GM12874 (cell line): ENCODE measurements at regions not wholly inside any gene's neighbourhood (a gene's known extent, or its start where the extent isn't known, plus 50 kb on each side); places are given as distances from the start of the nearest gene placed in this dataset.

Experiments used
- TF ChIP-seq, protein P1 (sequence below): IDR thresholded peaks from 2 replicates; pipeline ENCODE4 v1.5.1; 2011; ENCODE audit warnings: low read depth, mild to moderate bottlenecking, control low read depth, low read length, moderate library complexity; ENCODE audit not compliant: insufficient read depth

DNA sequence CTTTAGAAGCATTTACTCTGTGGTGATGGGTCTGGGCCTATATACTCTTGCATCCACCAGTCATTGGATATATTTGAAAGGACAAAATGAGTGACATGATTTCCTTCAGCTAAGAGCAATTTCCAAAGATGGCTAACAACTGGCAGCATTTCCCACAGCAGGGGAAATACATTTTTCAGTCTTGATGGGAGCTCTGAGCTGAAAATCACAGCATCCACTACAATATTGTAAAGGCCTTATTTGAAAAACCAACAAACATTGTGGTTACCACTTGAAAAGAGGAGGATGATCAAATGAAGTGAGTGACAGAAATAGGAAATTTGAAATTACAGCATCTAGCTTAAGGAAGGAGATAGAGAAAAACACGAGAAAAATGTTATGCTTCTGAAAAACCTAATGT, 705.0 kb upstream of the EPHA7 start:
- TF ChIP-seq, protein P1, sequence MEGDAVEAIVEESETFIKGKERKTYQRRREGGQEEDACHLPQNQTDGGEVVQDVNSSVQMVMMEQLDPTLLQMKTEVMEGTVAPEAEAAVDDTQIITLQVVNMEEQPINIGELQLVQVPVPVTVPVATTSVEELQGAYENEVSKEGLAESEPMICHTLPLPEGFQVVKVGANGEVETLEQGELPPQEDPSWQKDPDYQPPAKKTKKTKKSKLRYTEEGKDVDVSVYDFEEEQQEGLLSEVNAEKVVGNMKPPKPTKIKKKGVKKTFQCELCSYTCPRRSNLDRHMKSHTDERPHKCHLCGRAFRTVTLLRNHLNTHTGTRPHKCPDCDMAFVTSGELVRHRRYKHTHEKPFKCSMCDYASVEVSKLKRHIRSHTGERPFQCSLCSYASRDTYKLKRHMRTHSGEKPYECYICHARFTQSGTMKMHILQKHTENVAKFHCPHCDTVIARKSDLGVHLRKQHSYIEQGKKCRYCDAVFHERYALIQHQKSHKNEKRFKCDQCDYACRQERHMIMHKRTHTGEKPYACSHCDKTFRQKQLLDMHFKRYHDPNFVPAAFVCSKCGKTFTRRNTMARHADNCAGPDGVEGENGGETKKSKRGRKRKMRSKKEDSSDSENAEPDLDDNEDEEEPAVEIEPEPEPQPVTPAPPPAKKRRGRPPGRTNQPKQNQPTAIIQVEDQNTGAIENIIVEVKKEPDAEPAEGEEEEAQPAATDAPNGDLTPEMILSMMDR = no peak

DNA sequence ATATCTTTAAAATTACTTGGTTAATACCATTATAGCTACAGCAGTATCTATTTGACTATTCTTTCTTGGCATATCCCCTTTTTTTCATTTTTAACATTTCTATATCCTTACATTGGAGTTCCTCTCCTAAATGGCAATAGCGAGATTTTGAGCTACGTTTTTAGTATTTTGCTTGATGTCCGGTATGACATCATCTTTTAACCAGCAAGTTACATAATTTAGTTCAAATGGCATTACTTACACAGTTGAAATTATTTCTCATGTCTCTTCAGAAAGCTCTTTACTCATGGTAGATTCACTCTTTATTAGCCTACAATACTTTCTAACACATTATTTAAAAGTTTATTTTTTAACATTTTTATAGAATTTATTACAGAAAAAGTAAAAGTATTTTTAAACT, 701.7 kb upstream of the EPHA7 start:
- TF ChIP-seq, protein P1 = no peak

DNA sequence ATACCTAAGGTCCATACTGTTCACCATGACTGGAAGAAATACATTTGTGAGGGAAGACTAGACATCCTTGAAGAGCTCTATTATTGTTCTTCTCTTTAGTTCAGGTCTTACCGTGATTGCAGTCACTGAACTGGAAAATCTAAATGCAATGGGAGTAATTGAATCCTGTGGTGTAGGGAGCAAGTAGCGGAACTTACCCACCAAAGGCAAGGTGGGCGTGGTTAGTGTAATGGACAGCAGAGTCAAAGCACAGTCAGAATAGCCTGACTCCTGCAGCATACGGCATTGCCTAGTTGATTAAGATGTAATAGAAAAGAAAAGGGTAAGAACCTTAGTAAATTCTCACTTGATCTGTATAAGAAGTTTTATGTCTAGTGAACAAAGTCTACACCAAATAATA, 679.7 kb upstream of the EPHA7 start:
- TF ChIP-seq, protein P1 = no peak

DNA sequence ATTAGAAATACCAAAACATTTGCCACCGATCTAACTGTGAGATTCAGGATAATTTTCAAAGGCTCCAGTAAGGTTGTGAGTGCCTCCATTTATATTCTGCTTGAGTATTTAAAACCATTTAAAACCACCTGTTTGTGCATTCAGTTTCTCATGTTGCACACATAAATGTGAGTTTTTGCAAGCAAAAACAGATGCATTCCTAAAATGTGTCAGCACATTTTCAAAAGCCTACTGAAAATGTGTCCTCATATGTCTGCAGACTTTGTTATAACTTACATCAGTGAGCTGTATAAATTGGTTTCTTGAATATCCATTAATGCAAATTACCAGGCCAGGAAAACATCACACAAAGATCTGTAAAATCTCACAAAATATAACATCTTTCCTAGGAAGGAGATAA, 676.6 kb upstream of the EPHA7 start:
- TF ChIP-seq, protein P1 = no peak

DNA sequence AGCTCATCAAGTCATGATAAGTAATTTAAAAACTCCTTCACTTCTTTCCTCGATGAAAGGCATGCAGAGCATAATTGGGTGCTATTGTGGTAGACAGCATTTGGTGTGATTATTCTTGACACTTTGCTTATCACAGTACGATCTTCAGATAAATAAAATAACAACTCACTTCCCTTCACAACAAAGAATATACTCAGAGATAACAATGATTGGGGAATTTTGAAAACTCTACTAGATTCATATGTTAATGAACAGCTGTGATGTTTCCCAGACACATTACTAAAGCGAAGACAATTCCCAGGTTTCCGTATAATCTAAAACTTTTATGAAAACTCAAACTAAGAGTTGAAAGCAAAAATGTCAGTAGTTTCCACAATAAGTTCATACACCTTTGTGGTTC, 670.6 kb upstream of the EPHA7 start:
- TF ChIP-seq, protein P1 = no peak

DNA sequence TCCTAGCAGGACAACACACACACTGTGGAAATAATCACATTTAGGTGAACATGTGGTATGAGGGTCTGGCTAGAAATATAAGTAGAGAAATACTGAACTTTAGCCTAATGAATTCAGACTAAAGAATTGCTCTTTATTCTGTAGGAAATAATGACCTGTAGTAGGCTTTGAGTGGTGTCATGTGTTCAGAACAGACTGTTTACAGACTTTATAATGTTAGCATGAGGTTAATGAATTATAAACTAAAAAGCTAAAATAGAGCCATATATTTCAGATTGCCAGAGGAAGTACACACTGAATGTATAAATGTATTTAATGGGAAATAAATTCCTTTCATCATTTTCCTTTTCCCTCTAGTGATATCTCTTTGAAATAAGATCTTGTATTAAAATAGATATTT, 669.5 kb upstream of the EPHA7 start:
- TF ChIP-seq, protein P1 = no peak

DNA sequence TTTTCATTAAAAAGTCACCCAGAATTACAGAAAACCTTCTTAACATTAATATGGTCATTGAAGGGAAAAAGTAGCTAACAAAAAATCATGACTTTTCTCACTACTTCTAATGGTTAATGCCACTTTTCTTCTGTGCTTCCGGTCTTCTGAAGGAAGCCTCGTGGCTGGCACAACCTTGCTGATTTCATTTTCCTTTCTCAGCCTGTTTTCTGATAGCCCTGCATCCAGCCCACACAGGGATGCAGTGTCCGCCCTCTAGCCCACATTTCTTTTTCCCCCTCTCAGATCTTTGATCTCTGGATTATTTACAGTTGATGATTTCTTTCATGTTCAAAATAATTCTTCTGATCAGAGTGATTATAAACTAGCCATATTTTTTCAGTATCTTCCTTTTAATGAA, 655.4 kb upstream of the EPHA7 start:
- TF ChIP-seq, protein P1 = no peak

DNA sequence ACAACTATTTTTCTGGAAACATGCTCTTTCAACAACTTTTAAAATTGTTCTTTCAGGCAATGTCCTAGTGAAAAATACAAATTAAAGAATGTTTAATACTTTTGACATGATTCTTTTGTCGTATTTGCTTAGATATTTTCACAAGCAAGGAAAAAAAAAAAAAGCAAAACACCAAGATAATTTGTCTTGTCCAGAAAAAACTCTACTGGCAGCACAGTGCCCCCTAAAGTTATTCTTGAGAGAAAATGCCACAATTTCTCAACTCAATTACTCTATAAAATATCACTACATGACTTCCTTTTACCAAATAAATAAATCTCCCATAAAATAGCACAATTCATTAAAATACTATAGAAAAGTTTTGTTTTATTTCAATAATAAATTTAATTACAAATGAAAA, 652.5 kb upstream of the EPHA7 start:
- TF ChIP-seq, protein P1 = no peak
